ENCODE measurements at regions not wholly inside any gene's neighbourhood (a gene's known extent, or its start where the extent isn't known, plus 50 kb on each side); places are given as distances from the start of the nearest gene placed in this dataset.
"Not testable (repeated sequence)": the region's sequence is repeated elsewhere in the genome, so short reads cannot be mapped to it uniquely, and the experiment has no call there.

DNA sequence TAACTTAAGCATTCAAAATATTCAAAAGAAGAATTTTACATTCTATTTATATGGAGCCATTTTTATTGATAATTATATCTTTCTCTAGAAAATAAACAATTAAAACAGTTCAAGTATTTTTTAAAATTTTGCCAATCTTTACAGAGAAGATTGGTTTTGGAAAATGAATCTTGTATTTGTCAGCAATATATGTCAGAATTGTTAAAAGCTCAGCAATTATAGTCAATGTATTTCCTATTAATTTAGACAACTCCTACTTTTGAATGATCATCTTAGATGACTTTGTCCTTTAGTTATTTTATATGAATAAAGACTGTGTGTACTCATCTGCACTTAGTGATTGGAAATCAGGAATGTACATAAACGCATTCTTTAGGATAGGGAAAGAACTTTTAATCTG, 223.9 kb upstream of the MAD2L1 start:
- no peak for DNase-seq

DNA sequence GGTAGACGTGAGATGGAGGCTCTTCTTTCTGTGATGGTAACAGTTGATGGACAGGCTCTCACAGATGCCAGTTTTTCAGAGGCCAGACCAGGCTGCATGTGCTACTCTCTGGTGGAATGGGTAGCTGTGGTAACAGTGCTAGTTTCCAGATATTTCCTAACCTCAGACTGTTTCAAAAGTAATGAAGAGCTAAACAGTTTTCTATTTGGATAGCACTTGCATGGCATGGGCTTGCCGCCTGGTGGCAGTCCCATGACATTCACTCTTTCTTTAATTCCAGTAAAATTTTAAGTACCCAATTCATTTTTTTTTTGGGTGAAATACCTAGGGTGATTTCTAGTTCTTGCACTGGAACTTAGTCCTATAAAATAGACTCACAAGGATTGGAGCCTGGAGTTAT, 220.2 kb upstream of the MAD2L1 start:
- DNase-seq, result no peak

DNA sequence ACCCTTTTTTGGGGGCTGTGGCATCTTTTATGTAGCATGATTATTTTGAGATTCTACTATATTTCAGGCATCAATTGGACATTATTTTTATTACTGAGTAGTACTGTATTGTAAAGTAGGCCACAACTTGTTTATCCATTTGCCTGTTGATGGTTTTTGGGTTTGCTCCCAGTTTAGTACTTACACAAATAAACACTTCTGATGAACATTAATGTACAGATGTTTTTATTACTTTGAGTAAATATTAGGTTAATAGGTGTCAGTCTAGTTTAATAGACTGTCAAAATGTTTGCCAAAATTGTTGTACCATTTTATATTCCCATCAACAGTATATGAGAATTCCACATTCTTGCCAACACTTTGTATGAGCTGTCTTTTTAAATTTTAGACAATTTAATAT, 214.9 kb upstream of the MAD2L1 start:
- no peak for DNase-seq

DNA sequence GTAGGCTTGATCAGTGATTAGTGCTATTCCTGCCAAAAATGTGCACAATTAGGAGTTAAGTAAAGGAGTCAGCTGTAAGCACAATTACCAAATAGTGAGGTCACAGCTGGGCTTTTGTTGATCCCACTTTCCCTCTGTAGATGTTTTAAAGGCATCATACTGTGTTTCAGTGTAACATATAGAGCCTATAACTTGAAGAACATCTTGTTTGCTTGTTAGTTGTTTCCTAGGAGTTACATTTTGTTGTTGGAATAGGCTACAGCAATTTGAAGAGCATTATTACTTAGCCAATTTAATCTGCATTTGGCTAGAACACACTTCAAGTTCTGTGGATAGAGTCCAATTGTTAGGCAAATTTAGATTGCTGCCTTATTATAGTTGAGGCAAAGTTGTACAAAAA, 210.7 kb upstream of the MAD2L1 start:
- no peak for DNase-seq

DNA sequence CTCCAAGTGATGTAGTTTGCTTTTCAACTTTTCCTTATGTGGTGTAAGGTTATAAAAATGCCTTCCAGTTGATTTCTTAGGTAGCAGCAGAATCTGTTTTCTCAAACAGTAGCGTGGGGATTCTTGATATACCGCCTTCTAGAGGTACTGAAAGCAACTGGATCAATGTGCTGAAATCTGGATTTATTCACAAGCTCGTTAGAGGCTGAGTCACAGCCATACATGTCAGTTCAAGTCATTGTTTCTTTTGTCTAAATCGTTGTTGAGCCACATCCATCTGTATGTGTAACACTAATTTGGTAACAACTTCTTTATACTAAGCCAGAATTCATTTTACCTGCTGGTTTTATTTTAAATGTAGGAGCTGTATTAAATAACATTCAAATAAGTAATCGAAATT, 200.0 kb upstream of the MAD2L1 start:
- no peak for DNase-seq

DNA sequence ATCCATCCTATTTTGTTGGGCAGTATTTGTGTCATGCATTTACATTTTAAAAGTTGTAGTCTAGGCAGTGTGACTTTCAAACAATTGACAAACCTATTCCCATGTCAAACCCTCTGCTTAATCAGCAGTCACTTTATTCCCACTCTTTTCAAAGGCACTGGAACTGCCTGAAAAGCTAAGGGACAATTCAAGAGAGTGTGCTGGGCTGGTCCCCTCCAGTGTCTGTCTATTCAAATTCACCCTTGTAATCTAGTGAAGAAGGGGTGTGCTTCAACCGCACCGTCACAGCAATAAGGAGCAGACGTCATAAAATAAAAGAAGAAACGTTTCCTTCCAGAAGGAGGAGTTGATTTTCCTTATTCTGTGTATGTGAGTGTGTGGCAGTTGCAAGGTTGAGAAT, 197.0 kb upstream of the MAD2L1 start:
- DNase-seq, result no peak

DNA sequence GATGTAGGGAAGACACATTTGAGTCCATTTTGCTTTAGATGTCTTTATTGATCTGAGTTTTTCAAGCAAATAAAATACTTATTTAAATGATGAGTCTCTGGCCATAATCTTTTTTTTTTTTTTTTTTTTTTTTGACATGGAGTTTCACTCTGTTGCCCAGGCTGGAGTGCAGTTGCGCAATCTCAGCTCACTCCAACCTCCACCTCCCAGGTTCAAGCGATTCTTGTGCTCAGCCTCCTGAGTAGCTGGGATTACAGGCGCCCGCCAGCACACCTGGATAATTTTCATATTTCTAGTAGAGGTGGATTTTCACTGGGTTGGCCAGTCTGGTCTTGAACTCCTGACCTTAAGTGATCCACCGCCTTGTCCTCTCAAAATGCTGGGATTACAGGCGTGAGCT, 194.5 kb upstream of the MAD2L1 start:
- DNase-seq, result no peak

DNA sequence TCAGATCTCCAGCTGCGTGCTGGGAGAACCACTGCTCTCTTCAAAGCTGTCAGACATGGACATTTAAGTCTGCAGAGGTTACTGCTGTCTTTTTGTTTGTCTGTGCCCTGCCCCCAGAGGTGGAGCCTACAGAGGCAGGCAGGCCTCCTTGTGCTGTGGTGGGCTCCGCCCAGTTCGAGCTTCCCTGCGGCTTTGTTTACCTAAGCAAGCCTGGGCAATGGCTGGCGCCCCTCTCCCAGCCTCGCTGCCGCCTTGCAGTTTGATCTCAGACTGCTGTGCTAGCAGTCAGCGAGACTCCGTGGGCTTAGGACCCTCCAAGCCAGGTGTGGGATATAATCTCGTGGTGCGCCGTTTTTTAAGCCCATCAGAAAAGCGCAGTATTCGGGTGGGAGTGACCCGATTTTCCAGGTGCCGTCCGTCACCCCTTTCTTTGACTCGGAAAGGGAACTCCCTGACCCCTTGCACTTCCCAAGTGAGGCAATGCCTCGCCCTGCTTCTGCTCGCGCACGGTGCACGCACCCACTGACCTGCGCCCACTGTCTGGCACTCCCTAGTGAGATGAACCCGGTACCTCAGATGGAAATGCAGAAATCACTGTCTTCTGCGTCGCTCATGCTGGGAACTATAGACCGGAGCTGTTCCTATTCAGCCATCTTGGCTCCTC, 189.6 kb upstream of the MAD2L1 start:
- not testable (repeated sequence) for DNase-seq

DNA sequence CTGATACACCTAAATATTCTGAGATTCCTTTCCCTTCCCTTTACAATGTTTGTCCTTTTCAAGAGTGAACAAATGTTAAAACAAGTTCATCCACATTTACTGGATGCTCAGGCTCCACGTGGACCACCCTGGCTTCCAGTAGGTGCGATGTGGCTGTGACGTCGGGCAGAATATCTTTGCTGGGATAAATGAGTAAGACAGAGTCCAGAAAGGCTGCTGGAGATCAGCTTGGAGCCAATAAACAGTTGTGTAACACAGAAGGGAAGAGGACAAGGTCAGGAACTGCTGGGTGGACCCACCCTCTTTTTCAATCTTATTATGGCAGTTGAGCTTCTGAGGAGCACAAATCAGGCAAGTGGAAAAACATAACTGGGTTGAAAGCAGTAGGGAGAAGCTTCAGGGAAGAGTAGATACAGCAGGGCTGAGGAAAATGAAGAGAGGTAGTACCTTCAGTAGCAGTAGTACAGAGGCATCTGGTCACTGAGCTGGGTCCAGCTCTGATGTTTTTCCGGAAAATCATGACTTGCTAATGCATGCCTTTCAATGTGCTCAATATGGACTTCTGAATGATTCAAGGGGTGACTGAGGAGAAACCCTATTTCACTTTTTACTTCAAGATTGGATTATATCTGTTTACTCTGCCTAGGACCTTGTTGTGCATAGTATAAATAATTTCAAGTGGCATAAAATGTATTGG, 171.8 kb upstream of the MAD2L1 start:
- no peak for DNase-seq

DNA sequence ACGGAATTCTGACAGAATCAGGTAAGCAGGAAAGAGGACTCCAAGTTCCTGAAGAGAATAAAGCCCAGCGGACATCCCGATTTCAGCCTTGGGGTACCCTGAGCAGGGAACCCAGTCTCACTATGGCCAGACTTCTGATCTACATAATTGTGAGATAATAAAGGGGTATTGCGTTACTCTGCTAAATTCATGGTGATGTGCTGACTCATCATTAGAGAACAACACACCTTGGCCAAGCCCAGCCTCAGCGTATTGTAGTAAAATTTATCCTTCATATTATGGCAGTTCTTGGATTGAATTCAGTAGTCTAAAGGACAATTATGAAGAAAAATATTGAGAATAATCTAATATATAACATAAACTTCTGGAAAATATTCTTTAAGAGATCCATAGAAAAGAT, 170.2 kb upstream of the MAD2L1 start:
- DNase-seq, result no peak

DNA sequence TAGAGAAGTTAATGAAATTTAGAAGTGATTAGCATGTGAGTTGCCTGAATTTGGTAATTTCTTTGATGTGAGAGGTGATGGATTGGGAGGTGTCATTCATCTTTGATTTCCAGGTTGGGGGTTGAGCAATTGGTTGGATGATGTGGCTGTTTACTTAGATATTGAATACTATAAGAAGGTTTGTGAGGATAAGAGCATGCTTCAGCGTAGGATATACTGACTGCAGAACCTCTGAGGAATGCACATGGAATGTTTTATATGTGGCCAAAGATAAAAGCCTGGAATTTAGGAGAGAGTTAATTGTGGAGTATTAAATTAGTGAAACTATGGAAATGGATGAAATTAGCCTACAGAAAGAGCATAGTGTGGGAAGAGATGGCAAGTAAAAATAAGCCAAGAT, 165.4 kb upstream of the MAD2L1 start:
- DNase-seq, result no peak

DNA sequence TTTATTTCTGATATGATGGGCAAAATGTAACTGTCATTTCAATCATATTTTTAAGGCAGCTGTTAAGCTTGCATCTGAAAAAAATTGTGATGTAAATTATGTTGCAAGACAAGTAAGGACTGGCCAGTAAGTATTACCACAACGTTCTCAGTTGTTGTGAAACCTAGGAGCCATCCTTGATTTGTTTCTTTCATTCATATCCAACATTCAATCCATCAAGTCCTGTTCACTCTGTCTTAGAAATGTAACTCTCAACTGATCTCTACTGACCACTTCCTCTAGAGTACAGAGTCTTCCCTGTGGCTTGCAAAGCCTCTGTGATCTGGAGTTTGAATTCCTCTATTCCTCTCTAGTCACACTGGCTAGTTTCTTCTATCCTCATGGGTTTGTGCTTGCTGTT, 161.4 kb upstream of the MAD2L1 start:
- no peak for DNase-seq

DNA sequence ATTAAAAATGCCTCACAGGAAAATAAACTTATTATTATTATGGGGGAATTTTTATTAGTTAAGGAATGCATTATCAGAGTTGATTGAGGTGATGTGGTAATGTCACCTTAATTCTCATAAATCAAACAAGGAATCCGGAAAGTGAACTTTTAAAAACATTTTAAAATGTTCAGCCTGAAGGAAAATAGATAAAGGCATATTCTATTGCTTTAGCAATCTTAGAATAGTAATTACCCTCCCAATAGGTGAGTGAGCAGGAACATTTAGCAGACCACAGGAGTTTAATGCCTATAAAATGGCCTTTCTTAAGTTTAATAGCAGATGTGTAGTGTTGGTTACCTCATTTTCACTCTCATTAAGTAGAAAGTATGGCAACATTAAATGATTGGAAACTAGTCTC, 160.9 kb upstream of the MAD2L1 start:
- no peak for DNase-seq

DNA sequence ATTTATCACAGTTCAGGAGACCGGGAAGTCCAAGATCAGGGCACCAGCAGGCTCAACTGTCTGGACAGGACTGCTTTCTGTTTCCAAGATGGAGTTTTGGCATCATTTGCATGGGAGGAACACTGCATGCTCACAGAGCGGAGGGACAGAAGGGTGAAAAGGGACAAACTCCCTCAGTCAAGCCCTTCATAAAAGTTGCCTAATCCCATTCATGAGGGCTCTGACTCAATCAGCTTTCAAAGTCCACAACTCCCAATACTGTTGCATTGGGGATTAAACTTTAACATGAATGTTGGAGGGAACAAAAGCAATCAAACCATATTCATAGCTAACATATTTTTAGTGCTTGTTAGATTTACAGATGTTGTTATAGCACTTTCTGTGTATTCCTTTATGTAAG, 158.9 kb upstream of the MAD2L1 start:
- no peak for DNase-seq

DNA sequence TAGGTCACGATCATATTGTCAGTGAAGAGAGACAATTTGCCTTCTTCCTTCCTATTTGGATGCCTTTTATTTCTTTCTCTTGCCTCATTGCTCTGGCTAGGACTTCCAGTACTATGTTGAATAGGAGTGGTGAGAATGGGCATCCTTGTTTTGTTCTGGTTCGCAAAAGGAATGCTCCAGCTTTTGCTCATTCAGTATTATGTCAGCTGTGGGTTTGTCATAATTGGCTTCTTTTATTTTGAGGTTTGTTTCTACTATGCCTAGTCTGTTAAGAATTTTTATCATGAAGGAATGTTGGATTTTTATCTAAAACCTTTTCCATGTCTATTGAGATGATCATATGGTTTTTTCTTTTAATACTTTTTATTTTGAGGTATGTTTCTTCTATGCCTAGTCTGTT, 152.3 kb upstream of the MAD2L1 start:
- DNase-seq, result no peak

DNA sequence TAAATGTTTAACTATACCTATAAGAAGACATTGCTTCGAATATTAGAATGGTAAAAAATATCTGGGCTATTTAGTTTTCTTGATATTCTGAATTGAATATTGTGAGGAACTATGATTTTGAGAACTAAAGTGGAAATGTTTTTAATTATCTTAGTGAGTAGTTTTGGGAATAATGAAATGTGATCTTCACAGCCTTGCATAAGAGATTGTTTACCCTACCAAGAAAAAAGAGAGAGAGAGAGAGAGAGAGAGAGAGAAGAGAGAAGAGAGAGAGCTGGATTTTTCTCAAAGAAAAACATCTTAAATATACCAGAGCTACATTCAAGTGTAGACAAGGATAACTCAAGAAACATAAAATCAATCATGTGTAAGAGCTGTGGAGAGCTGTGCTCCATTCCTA, 148.7 kb upstream of the MAD2L1 start:
- no peak for DNase-seq

DNA sequence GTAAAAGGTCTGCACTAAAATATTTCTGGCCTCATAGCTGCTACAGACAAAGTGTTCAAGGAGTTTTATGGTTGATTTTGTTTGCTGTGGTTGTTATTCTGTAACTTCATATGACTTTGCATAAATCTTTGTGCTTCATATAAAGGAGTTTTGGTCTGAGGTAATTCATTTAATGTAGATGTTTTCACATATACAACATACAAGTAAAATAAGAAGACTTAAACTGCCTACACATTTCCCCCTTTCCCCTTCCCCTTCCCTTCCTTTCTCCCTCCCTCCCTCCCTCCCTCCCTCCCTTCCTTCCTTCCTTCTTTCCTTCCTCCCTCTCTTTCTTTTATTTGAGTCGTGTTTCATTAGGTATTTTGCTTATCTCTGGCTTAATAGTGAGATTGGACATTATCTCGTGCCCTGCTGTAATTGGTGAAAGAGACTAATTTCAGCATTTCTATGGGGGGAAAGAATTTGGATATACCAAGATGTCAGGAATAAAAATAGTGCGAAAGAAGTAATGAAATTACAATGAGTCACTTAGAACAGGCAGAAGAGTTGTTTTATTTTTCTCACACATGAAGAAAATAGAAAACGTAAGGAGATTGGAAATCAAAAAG, 144.9 kb upstream of the MAD2L1 start:
- DNase-seq, result no peak

DNA sequence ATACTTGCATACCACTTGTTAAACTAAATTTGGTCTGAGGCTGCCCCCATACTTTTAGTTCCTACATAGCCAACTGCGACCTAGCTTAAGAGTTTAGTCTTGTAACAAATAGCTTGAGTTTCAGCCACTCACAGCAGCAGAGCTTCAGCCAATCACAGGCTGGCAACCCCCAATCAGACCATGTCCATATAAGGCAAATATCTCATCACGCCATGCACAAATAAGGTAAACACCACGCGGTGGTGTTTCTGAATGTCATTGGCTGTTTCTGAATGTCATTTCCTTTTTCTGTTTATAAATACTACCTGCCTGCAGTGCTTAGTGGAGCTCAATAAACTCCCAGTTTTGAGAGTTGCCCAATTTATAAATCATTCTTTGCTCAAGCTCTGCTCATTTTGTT, 143.1 kb upstream of the MAD2L1 start:
- no peak for DNase-seq

DNA sequence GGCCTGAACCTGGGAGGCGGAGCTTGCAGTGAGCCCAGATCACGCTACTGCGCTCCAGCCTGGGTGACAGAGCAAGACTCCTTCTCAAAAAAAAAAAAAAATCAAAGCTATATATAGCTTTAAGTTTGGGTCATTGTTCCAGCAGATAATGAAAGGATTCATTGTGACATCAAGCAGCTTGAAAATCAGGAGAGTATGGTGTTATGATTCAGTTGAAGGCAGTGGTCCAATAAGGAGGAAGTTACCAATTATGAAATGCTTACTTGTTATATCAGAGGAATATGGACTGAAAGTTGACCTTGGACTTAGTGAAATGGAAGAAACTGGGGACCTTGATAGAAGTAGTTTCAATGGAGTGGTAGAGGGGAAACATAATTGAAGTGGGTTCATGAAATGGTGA, 140.4 kb upstream of the MAD2L1 start:
- DNase-seq, result no peak

DNA sequence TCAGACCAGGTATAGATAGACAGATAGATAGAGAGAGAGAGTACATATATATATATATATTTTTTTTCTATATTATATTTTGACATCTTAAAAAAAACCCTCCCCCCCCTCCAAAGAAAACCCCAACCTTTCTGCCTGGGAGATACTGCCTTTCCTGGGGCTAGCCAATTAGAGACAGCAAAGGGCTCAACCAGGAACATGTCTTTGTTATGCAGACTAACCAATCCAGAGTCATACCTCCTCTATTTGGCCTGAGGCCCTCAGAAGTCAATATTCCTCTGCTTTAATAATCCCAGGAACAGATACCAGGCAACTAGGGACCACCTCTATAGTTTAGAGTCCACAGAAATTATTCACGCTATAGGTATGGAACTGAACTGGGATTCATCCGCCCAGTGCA, 135.6 kb upstream of the MAD2L1 start:
- DNase-seq, result no peak

DNA sequence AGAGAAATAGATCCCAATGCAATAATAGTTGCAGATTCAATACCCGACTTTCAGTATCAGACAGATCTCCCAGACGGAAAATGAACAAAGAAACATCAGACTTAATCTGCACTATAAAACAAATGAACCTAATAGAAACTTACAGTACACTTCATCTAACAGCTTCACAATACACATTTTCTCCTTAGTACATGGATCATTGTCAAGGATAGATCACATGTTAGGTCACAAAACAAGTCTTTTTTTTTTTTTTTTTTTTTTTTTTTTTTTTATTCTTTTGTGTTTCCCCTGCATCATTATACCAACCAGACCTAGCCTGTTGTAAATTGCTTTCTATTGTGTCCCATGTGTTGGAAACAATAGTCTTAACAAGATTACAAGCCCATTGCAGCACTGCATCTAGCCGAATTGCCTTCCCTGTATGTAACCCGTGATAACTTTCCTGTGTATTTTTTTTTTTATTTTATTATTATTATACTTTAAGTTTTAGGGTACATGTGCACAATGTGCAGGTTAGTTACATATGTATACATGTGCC, 134.0 kb upstream of the MAD2L1 start:
- not testable (repeated sequence) for DNase-seq

DNA sequence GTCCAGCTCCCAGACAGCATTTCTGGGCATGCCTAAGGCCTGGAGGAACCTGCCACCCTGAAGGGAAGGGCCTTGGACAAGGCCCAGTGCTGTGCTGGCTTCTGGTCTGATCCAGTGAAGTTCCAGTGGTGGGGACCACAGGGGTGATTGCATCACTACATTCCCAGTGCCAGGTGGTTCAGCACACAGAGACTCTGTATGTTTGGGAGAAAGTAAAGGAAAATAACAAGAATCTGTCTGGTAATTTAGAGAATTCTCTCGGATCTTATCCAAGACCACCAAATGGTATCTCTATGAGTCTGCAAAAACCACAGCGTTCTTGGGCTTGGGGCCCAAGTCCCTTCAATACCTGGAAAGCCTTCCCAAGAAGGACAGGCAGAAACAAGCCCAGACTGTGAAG, 131.8 kb upstream of the MAD2L1 start:
- DNase-seq, result no peak

DNA sequence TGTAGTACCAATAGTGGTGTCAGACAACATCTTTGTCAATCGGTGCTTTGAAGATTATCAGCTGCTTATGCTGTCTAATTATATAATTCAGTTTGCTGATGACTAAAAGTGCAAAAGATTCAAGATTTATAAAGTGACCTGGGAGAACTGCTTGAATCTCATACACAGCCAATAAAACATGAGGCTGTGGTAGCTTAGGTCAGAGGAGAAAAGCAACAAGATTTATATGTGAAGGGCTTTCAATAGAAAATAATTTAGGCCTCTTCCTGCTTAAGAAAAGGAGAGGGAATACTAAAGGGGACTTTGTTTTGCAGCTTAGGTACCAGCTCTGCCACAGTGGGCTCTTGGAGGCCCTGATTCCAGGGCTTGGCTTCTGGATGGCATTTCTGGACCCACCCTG, 111.0 kb upstream of the MAD2L1 start:
- DNase-seq, result no peak

DNA sequence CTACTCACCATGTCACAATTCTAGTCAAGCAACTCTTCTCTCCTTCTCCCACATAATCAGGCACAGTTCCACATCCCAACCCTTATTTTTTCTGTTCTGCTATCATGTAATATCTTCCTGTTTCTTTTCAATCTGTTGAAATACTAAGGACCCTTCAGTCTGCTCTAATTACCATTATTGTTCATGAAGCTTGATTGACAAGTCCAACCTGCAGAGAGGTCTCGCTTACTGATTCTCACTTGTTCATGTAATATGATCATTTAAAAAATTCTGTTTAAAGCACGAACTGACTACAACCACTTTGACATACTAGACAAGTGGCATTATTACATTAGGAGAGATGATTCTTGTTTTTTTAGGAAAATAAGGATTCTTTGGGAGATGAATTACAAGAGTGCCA, 108.6 kb upstream of the MAD2L1 start:
- no peak for DNase-seq

DNA sequence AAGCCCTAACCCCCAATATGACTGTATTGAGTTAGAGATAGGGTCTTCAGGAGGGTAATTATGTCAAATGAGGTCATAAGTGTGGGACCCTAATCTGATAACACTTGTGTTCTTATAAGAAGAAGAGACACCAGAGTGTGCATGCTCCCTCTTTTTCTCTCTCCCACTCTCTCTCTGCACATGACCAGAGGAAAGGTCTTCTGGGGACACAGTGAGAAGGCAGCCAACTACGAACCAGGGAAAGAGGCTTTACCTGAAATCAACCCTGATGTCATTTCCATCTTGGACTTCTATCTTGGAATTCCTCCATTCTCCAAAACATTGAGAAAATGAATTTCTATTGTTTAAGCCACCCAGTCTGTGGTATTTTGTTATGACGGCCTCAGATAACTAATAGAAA, 97.2 kb upstream of the MAD2L1 start:
- DNase-seq, result no peak
